T-helper 2 cell treated with Interferon-gamma antibody and Interleukin-4, amounts not matched to agents 5 μg/mL and 100 μg/mL, for 36 hours (primary cell): ENCODE measurements at regions not wholly inside any gene's neighbourhood (a gene's known extent, or its start where the extent isn't known, plus 50 kb on each side); places are given as distances from the start of the nearest gene placed in this dataset.

Experiments
- DNase-seq: peaks from one replicate; pipeline ENCODE4 v3.0.0; 2021; ENCODE audit warnings: low spot score
- H3K27ac Mint-ChIP-seq: one replicate; pipeline ENCODE4 v1.8.0; 2021; ENCODE audit warnings: mild to moderate bottlenecking, mixed read lengths
- H3K27me3 Mint-ChIP-seq: one replicate; pipeline ENCODE4 v1.8.0; 2021; ENCODE audit warnings: low read depth, mixed read lengths
- H3K36me3 Mint-ChIP-seq: one replicate; pipeline ENCODE4 v1.8.0; 2021; ENCODE audit warnings: low read depth, mixed read lengths
- H3K4me1 Mint-ChIP-seq: one replicate; pipeline ENCODE4 v1.8.0; 2021; ENCODE audit warnings: low read depth, mixed read lengths
- H3K4me3 Mint-ChIP-seq: one replicate; pipeline ENCODE4 v1.8.0; 2022; ENCODE audit warnings: mild to moderate bottlenecking, moderate library complexity, mixed read lengths
- H3K9me3 Mint-ChIP-seq: one replicate; pipeline ENCODE4 v1.8.0; 2021; ENCODE audit warnings: mixed read lengths

GRCh38 chr4:116391020-116391419 lies 694.4 kb downstream of the TRAM1L1 start:
- Mint-ChIP-seq H3K27ac (no peak overlapping the region), H3K4me1 (no peaks in the 10 kb centered on the region), H3K27me3 (no peaks in the 10 kb centered on the region), H3K4me3 (no peak overlapping the region), H3K9me3 (no peaks in the 10 kb centered on the region), H3K36me3 (no peaks in the 10 kb centered on the region)
- DNase-seq = no peak

GRCh38 chr4:116389139-116389538 lies 696.2 kb downstream of the TRAM1L1 start:
- Mint-ChIP-seq H3K9me3 (no peaks in the 10 kb centered on the region), H3K27ac (no peak overlapping the region), H3K4me1 (no peaks in the 10 kb centered on the region)

DNA sequence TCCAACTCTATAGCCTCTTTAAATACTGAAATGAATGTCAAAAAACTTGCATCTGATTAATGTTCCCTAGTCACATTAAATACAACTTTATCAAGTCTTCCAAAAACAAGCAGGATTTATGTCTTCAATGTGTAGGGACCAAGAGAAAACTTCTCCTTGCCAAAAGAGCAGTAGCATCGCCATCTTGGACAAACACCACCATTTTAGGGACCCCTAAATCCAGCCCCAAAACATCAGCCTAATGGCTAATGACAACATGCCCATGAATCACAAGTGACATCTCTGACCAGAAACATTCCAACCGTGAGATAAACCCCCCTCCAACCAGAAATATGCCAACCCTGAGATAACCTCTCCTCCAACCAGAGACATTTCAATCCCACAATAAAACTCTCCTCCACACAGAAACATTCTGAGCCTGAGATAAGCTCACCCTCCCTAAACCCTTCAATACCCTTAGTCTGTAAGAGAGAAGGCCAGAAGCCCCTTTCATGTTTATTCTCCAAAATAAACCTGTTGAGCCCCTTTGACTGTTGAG lies 697.4 kb downstream of the TRAM1L1 start:
- Mint-ChIP-seq H3K9me3 (no peaks in the 10 kb centered on the region), H3K4me3 (no peak overlapping the region), H3K4me1 (no peaks in the 10 kb centered on the region), H3K27me3 (no peaks in the 10 kb centered on the region), H3K36me3 (no peaks in the 10 kb centered on the region), H3K27ac (no peak overlapping the region)
- DNase-seq = no peak

More at GRCh38 chr4:116389139-116389538, 696.2 kb downstream of the TRAM1L1 start:
- DNase-seq = no peak
- no peak overlapping the region for H3K4me3 Mint-ChIP-seq
- H3K36me3 Mint-ChIP-seq = no peaks in the 10 kb centered on the region
- no peaks in the 10 kb centered on the region for H3K27me3 Mint-ChIP-seq

GRCh38 chr4:116386856-116387255 lies 698.5 kb downstream of the TRAM1L1 start:
- H3K36me3 Mint-ChIP-seq = no peaks in the 10 kb centered on the region
- H3K27me3 Mint-ChIP-seq = no peaks in the 10 kb centered on the region
- no peaks in the 10 kb centered on the region for H3K9me3 Mint-ChIP-seq
- no peak overlapping the region for H3K4me3 Mint-ChIP-seq
- H3K27ac Mint-ChIP-seq = no peak overlapping the region
- no peak for DNase-seq
- H3K4me1 Mint-ChIP-seq = no peaks in the 10 kb centered on the region

DNA sequence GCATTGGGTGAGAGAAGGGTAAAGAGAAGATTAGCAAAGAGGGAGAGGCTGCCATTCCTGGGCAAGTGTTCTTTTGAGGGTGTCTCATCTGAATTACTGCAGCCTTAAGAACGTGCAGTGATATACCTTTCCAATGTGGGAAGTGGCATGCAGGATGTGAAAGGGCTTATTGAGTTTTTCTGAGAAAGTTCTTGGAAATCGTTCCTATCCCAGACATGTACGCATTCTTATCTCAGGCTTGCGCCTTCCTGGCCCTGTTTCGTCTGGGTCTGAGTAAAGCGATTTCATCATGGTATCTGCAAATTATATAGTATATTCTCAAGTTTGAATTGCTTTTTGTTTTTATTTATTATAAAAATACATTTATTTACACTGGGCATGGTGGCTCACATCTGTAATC lies 699.8 kb downstream of the TRAM1L1 start:
- Mint-ChIP-seq H3K27me3 (no peaks in the 10 kb centered on the region), H3K36me3 (no peaks in the 10 kb centered on the region), H3K4me3 (no peak overlapping the region), H3K4me1 (no peaks in the 10 kb centered on the region), H3K9me3 (no peaks in the 10 kb centered on the region), H3K27ac (no peak overlapping the region)
- DNase-seq = no peak

DNA sequence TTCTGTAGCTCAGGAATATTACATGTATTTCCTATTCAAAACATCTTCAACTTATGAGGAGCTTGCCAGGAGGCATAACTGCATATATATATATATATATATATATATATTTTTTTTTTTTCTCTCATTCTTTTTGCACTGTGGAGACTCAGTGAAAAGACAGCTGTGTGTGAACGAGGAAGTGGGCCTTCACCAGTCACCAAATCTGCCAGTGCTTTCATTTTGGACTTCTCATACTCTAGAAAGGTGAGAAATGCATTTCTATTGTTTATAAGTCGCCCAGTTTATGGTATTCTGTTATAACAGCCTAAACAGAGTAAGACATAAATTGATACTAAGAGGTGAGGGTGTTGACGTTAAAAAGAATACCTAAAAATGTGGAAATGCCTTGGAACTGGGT lies 710.6 kb downstream of the TRAM1L1 start:
- H3K9me3 Mint-ChIP-seq = no peaks in the 10 kb centered on the region
- H3K27ac Mint-ChIP-seq = no peak overlapping the region
- H3K36me3 Mint-ChIP-seq = no peaks in the 10 kb centered on the region
- no peak overlapping the region for H3K4me3 Mint-ChIP-seq
- no peak for DNase-seq
- H3K4me1 Mint-ChIP-seq = no peaks in the 10 kb centered on the region
- H3K27me3 Mint-ChIP-seq = no peaks in the 10 kb centered on the region

DNA sequence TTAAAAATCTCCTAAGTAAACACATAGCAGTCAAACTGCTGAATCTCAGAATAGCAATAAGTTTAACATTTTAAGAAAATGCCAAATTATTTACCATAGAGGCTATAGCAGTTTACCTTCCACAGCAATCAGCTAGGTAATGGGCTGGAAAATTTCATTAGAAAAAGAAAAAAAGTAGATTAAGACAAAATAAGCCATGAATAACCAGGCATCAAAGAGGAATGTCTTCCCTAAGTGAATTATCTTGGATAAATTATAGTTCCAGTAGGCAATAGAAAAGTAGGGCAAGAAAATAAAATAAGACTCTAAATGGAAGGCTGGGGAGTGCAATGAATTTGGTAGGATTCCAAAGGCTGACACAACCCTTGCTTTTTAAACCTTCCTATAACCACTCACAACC lies 722.8 kb downstream of the TRAM1L1 start:
- Mint-ChIP-seq H3K27me3 (no peaks in the 10 kb centered on the region), H3K9me3 (no peaks in the 10 kb centered on the region), H3K36me3 (no peaks in the 10 kb centered on the region), H3K27ac (no peak overlapping the region), H3K4me1 (no peaks in the 10 kb centered on the region), H3K4me3 (no peak overlapping the region)
- no peak for DNase-seq

DNA sequence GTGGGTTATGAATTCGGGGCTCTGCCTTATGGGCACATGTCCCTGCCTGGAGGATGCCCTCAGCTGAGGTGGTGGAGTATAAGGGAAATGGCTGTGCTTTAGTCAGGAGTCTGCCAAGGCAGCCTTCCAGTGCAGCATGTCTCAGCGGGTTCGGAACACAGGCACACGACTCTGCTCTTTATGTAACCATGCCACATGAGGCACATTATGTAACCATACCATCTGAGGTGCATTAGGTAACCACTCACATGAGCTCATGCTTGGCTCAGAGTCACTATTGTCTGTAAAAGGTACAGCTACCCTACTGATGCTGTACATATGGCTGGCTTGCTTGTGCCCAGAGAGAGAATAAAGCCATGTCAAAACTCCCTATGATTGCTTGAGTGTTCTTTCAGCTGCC lies 723.6 kb downstream of the TRAM1L1 start:
- no peaks in the 10 kb centered on the region for H3K4me1 Mint-ChIP-seq
- H3K9me3 Mint-ChIP-seq = no peaks in the 10 kb centered on the region
- H3K27me3 Mint-ChIP-seq = no peaks in the 10 kb centered on the region
- DNase-seq = no peak
- no peaks in the 10 kb centered on the region for H3K36me3 Mint-ChIP-seq
- no peak overlapping the region for H3K27ac Mint-ChIP-seq
- H3K4me3 Mint-ChIP-seq = no peak overlapping the region

GRCh38 chr4:116358633-116359222 lies 726.6 kb downstream of the TRAM1L1 start:
- Mint-ChIP-seq H3K36me3 (no peaks in the 10 kb centered on the region), H3K4me1 (no peaks in the 10 kb centered on the region), H3K4me3 (no peak overlapping the region), H3K9me3 (no peaks in the 10 kb centered on the region), H3K27me3 (no peaks in the 10 kb centered on the region), H3K27ac (no peak overlapping the region)
- peak; percentile 27 for DNase-seq

GRCh38 chr4:116357758-116358157 lies 727.6 kb downstream of the TRAM1L1 start:
- H3K4me1 Mint-ChIP-seq = no peaks in the 10 kb centered on the region
- no peaks in the 10 kb centered on the region for H3K9me3 Mint-ChIP-seq
- H3K4me3 Mint-ChIP-seq = no peak overlapping the region
- H3K36me3 Mint-ChIP-seq = no peaks in the 10 kb centered on the region
- no peaks in the 10 kb centered on the region for H3K27me3 Mint-ChIP-seq
- DNase-seq = no peak
- H3K27ac Mint-ChIP-seq = no peak overlapping the region

DNA sequence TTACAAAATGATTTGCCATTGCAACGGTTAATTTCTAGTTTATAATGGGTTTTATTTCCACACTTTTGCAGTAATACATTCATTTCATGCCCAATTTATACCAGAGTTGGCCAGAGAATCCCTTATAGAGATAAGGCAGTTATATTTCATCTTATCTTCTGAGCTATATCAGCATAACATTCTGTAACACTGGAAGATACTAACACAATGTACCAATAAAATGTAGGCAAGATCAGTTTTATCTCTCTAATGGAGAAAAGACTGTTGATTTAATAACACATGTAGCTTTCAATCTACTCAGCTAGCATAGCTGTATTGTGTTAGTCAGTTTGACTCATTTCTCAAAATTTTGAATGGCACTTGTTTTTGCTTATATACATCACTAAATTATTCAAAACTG lies 738.6 kb downstream of the TRAM1L1 start:
- no peaks in the 10 kb centered on the region for H3K36me3 Mint-ChIP-seq
- H3K4me1 Mint-ChIP-seq = no peaks in the 10 kb centered on the region
- no peaks in the 10 kb centered on the region for H3K27me3 Mint-ChIP-seq
- H3K27ac Mint-ChIP-seq = no peak overlapping the region
- H3K9me3 Mint-ChIP-seq = no peaks in the 10 kb centered on the region
- no peak overlapping the region for H3K4me3 Mint-ChIP-seq
- no peak for DNase-seq

DNA sequence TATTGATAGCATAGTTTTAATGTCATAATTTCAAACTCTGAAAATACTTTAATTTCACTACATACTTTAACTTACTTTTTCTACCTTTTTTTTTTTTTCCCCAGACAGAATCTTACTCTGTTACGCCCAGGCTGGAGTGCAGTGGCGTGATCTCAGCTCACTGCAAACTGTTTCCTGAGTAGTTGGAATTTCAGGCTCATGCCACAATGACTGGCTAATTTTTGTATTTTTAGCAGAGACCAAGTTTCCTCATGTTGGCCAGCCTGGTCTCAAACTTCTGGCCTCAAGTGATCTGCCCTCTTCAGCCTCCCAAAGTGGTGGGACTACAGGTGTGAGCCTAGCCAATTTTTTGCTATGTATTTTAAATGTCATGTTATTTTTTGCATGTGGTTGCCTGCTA lies 741.6 kb downstream of the TRAM1L1 start:
- Mint-ChIP-seq H3K27me3 (no peaks in the 10 kb centered on the region), H3K9me3 (no peaks in the 10 kb centered on the region), H3K4me3 (no peak overlapping the region), H3K4me1 (no peaks in the 10 kb centered on the region), H3K27ac (no peak overlapping the region), H3K36me3 (no peaks in the 10 kb centered on the region)
- no peak for DNase-seq

GRCh38 chr4:116342143-116342542 lies 743.2 kb downstream of the TRAM1L1 start:
- no peaks in the 10 kb centered on the region for H3K9me3 Mint-ChIP-seq
- no peaks in the 10 kb centered on the region for H3K36me3 Mint-ChIP-seq

GRCh38 chr4:116332508-116332907 lies 752.9 kb downstream of the TRAM1L1 start:
- no peaks in the 10 kb centered on the region for H3K4me1 Mint-ChIP-seq
- no peaks in the 10 kb centered on the region for H3K27me3 Mint-ChIP-seq
- H3K9me3 Mint-ChIP-seq = no peaks in the 10 kb centered on the region
- no peak overlapping the region for H3K4me3 Mint-ChIP-seq
- H3K36me3 Mint-ChIP-seq = no peaks in the 10 kb centered on the region
- no peak overlapping the region for H3K27ac Mint-ChIP-seq
- DNase-seq = no peak

More at GRCh38 chr4:116342143-116342542, 743.2 kb downstream of the TRAM1L1 start:
- DNase-seq = no peak
- H3K27ac Mint-ChIP-seq = no peak overlapping the region
- no peaks in the 10 kb centered on the region for H3K4me1 Mint-ChIP-seq
- no peaks in the 10 kb centered on the region for H3K27me3 Mint-ChIP-seq
- H3K4me3 Mint-ChIP-seq = no peak overlapping the region

DNA sequence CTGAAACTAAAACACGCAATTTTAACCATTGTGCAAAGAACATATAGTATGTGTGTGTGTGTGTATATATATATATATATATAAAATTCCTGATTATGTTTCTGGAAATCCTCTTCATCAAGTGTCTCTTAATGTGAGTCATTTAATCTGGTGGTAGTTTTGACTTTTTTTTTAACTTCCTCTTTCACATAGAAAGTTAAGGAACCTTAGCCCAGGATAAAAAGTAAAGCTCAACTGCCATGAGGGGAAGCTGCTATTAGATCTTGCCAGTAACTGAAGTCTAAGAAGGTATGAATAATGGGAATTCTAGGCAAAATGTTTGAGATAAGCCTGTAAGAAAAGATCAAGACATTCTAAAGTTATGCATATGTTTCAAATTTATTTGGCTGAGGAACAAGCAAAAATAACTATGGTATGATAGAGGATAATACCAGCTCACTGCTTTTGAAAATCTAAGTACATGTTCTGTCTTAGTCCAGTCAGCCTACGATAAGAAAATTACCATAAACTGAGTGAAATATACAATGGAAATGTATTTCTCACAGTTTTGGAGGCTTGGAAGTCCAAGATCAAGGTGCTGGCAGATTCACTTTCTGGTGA lies 757.0 kb downstream of the TRAM1L1 start:
- Mint-ChIP-seq H3K4me1 (no peaks in the 10 kb centered on the region), H3K27ac (no peak overlapping the region)

More for the DNA sequence above, 757.0 kb downstream of the TRAM1L1 start:
- H3K27me3 Mint-ChIP-seq = no peaks in the 10 kb centered on the region
- no peak overlapping the region for H3K4me3 Mint-ChIP-seq
- DNase-seq = no peak
- no peaks in the 10 kb centered on the region for H3K36me3 Mint-ChIP-seq
- H3K9me3 Mint-ChIP-seq = no peaks in the 10 kb centered on the region
